Epithelial cell of esophagus (primary cell): ENCODE measurements at regions not wholly inside any gene's neighbourhood (a gene's known extent, or its start where the extent isn't known, plus 50 kb on each side); places are given as distances from the start of the nearest gene placed in this dataset.
A peak's percentile ranks its signal among the peaks of the same experiment; 100 is the strongest.

Experiments
- DNase-seq: peaks from one replicate; pipeline ENCODE4 v3.0.0; 2010; ENCODE audit warnings: low read depth
- H3K4me3 ChIP-seq: 2 replicates; pipeline ENCODE4 v1.5.1; 2011; ENCODE audit warnings: mild to moderate bottlenecking, low read length, control low read depth
- TF ChIP-seq, protein P1 (sequence below): IDR thresholded peaks from 2 replicates; pipeline ENCODE4 v1.5.1; 2011; ENCODE audit warnings: low read depth, mild to moderate bottlenecking, low read length, control low read depth, inconsistent platforms; ENCODE audit not compliant: insufficient read depth; ENCODE audit errors: missing control alignments

- no peak for DNase-seq
- TF ChIP-seq, protein P1, sequence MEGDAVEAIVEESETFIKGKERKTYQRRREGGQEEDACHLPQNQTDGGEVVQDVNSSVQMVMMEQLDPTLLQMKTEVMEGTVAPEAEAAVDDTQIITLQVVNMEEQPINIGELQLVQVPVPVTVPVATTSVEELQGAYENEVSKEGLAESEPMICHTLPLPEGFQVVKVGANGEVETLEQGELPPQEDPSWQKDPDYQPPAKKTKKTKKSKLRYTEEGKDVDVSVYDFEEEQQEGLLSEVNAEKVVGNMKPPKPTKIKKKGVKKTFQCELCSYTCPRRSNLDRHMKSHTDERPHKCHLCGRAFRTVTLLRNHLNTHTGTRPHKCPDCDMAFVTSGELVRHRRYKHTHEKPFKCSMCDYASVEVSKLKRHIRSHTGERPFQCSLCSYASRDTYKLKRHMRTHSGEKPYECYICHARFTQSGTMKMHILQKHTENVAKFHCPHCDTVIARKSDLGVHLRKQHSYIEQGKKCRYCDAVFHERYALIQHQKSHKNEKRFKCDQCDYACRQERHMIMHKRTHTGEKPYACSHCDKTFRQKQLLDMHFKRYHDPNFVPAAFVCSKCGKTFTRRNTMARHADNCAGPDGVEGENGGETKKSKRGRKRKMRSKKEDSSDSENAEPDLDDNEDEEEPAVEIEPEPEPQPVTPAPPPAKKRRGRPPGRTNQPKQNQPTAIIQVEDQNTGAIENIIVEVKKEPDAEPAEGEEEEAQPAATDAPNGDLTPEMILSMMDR, result no peak
- H3K4me3 ChIP-seq, result no peak overlapping the region
Observed at GRCh38 chr3:144127014-144127413, 155.4 kb downstream of the DIPK2A start.

DNA sequence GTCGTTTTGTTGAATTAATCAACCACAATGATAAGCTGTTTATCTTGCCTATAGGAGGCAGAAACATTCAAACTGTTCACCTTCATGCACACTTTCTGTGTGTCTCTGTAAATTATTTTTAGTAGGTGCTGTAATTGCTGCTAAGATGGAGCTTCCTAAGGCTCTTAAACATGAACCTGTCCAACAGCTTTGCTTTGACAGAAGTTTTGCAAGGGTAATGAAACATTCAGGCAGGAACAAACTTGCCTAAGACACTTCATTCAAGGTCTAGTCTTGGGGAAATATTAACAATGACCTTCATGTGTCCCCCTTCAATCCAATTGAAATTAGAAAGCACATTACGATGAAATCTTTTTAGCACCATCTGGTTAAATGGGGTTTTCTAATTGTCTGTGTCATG lies 156.1 kb downstream of the DIPK2A start:
- no peak overlapping the region for H3K4me3 ChIP-seq
- DNase-seq, result peak; percentile 89
- TF ChIP-seq, protein P1, result no peak

DNA sequence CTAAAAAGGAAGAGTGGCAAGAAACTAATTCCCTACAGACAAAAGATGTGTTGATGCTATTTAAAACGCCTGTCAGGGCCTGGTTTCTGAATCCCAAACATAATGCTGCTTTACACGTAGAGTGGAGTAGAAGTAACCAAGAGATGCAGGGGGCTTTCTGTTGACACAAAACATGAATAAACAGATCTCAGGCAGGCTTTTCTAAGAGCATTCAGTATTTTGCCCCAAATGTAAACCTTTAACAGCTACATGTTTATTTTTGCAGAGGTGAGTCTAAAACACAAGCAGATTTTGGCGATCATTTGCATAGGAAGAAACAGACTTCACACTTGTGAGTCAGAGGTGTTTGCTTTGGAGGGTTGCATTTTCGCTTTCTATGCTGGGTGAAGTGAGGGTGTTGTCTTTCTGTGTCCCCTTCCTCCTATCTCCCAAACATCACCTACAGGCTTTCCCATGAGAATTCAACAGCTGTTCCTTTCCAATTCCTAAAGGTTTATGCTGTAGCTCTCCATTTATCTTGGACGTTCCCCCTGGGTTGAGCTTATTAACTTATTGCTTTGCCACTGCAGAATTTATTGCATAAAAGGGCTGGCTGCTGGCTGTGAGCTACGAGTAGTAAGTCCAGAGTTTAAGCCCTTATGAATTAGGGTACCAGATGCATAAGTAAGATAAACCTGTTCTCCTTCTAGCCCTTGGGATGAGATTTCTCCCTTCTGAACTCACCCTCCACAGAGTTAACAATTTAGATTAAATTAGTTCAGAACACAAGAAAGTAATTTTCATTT lies 156.7 kb downstream of the DIPK2A start:
- peak; percentile 30 for DNase-seq
- TF ChIP-seq, protein P1, result no peak
- no peak overlapping the region for H3K4me3 ChIP-seq

DNA sequence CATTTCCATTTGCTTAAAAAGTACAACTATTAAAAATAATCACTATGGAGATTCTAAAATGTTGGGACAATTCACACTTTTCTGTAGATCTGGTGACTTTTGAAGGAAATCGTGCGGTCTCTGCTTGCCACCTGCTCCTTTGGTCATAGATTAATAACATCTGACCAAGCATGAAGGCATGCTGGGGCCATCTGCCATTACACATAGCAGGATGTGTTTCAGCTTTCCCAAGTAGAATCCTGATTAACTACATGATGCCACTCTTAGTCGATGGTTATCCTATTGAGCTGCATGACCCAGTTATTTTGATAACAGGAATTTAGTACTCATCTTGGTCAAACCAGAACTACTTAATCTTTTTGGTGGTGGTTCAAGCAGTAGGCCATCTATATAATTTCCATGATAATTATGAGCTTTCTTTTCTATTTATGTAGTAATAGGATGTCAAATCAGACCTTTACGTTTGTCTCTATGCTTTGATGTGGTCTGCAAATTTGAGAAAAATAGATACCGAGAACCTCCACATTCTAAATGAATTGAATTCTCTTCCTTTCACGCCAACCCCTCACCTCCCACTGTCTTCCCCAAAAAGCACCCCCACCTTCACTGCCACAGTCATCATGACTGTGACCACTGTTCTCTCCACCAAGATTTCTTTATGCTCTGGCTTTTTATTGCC lies 158.1 kb downstream of the DIPK2A start:
- TF ChIP-seq, protein P1, result no peak
- DNase-seq, result peak; percentile 29
- no peak overlapping the region for H3K4me3 ChIP-seq

DNA sequence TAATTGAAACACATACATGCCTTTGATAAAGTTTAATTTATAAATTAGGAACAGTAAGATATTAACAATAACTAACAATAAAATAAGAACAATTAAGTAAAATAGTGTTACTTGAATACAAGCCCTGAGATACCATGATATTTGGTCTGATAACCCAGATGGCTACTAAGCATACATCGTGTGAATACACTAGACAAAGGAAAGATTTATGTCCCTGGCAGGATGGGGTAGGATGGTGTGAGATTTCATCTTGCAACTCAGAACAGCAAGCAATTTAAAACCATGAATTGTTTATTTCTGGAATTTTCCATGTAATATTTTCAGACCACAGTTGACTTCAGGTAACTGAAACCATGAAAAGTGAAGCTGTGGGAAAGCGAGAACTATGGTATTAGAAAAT lies 169.5 kb downstream of the DIPK2A start:
- no peak overlapping the region for H3K4me3 ChIP-seq
- DNase-seq, result no peak
- TF ChIP-seq, protein P1, result no peak

DNA sequence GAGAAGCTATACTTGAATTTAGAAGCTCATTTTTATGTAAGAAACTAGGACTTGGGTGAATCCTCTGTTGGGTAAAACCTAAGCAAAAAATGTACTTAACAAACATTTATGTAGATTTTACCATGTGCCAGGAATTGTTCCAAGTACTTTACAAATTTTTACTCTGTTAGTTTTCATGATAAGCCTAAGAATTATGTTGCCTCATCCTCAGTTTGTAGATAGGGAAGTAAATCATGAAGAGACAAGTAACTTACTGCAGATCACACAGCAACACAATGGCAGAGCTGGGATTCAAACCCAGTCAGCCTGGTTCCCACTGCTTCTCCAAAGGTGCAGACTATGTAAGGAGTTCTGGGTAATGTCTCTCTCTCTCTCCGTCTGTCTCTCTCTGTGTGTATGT lies 169.9 kb downstream of the DIPK2A start:
- no peak overlapping the region for H3K4me3 ChIP-seq
- TF ChIP-seq, protein P1, result no peak
- no peak for DNase-seq
